DMS79 (cell line): ENCODE measurements at regions not wholly inside any gene's neighbourhood (a gene's known extent, or its start where the extent isn't known, plus 50 kb on each side); places are given as distances from the start of the nearest gene placed in this dataset.
A peak's percentile ranks its signal among the peaks of the same experiment; 100 is the strongest.

Experiments
- DNase-seq: peaks from one replicate; lab custom pipeline; 2025; lab: John Stamatoyannopoulos, UW

DNA sequence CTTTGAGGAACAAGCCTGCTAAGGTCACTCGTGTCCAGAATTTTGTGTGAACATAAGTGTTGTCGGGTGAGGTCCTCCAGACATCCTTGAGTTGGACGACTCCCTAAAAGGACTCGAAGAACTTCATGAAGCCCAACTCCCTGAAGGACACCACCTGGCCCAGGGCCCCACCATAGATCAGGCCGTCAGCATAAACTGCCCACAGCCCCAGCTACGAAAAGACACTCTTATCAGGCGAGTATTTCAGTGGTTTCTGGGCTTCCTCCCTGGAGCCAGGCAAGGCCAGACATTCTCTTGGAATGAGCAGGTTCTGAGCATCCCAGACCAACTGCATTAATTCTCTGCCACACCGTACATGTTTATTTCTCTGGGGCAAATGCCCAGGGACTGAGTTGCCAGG lies 170.1 kb downstream of the IGLL1 start:
- DNase-seq, result no peak

DNA sequence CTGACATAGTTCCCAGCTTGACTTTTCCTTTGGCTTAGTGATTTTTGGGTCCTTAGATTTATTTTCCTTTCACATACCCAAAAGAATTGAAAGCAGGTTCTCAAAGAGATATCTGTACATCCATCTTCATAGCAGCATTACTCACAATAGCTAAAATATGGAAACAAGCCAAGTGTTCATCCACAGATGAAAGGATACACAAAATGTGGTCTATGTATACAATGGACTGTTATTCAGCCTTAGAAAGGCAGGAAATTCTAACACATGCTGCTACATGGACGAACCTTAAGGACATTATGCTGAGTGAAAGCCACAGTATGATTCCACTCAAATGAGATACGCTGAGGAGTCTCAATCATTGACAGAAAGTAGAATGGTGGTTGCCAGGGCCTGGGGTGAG lies 171.8 kb downstream of the IGLL1 start:
- no peak for DNase-seq

DNA sequence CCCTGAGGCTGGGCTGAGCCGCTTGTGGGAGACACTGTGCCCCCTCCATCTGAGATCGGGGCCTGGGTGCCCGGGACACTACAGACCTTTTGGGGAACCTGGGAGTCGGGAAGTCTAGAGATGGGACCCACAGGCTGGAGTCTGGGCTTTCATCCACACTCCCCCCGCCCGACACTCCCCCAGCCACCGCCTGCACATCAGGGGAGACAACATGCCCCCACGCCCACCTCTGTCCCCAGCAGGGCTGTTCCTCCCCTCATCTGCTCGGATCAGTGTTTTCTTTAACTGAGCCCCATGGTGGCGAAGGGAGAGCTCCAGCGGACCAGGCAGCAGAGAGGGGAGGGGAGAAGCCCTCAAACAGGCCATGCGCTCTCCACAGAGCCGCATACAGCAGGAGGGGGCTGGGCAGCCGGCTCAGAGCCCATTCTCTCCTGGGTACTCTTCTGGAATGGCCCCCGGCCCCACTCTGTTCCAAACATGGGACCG lies 174.7 kb downstream of the IGLL1 start:
- DNase-seq, result no peak

DNA sequence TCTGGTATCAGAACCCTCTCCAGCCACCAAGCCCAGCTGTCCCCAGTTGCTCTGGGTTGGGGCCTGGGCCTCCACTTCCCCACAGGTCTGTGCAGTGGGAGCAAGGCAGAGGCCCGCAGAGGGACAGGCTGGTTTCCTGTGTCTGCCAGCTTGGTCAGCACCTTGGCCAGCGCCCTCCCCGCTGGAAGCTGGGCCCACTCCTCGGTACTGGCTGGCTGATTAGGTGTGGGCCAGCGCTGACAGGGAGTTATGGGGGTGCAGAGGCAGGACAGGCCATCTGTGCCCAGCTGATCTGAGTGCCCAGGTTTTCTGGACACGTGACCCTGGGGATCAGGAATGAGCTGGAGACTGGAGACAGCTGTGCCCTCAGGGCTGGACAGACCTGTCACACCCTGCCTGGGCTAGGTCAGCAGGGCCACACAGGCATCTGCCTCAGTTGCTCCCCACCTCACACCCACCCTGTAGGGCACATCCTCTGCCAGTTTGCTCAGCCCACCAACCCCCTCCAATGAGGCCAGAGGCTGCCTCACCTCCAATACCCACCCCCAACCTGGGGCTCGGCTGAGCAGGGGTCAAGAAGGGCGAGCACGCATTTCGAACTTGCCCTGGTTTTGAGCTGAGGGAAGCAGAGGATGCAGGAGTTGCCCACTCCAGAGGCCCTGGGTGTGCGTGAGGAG lies 175.3 kb downstream of the IGLL1 start:
- no peak for DNase-seq

DNA sequence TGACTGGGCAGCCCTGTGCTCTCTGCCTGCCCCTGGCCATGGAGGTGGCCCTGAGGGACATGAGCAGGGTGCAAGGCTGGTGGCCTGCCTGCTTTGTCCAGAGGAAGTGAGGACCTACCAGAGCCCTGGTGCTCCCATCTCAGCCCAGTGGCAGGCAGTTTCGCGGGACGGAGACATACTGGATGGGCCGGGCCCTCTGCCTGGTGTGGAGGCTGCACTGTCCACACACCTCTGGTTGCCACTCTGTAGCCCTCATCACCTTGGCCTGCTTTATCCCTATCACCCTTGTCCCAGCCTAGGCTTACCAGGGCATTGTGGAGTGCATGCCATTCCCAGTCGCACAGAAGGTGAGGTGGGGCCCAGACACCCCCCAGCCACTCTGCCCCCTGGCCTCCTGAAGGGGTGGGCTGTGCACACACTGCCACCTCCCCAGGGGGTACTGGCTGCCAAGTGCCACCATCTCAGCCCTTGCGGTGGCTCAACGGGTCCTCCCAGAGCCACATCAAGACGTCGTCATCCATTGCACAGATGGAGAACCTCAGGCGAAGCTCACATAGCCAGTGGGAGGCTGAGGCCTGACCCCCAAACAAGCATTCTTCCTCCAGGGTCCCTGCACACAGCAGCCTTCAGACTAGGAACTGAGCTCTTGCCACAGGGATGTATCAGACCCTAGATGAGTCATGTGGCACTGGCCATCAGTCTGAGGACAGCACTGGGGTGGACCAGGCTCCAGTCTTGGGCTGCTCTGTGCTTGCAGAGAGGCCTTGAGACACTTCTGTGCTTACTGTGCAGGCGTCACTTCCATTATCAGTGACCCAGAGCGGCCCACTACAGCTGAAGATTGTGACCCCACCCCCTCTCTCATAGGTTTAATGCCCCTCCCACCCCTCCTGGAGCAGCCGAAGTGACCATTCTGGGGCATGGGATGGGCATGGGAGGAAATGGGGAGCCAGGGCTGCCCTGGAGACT lies 176.1 kb downstream of the IGLL1 start:
- DNase-seq, result no peak

DNA sequence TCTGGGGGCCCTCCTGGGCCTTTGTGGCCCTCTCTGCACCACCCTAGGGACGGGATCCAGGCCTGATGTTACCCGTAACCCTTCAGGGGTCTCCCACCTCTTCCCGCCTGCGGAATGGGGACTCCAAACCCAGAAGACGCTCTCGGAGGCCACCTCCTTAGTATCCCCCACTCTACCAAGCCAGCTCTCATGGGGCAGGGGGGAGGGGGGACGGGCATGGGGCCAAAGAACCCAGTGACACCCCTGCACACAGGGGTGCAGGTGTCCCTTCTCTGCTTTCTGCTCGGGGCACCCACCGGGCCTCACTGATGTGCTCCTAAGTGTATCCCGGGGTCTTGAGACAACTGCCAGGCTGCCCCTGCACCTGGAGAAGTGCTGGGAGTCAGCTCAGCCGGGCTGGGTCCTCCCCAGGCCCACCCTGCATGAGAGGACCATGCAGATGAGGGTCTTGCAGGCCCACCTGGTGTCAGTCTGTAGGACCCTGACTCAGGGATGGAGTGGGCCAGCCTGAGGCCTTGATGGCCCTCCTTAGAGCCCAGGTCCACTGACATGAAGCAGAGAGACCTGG lies 176.9 kb downstream of the IGLL1 start:
- no peak for DNase-seq

DNA sequence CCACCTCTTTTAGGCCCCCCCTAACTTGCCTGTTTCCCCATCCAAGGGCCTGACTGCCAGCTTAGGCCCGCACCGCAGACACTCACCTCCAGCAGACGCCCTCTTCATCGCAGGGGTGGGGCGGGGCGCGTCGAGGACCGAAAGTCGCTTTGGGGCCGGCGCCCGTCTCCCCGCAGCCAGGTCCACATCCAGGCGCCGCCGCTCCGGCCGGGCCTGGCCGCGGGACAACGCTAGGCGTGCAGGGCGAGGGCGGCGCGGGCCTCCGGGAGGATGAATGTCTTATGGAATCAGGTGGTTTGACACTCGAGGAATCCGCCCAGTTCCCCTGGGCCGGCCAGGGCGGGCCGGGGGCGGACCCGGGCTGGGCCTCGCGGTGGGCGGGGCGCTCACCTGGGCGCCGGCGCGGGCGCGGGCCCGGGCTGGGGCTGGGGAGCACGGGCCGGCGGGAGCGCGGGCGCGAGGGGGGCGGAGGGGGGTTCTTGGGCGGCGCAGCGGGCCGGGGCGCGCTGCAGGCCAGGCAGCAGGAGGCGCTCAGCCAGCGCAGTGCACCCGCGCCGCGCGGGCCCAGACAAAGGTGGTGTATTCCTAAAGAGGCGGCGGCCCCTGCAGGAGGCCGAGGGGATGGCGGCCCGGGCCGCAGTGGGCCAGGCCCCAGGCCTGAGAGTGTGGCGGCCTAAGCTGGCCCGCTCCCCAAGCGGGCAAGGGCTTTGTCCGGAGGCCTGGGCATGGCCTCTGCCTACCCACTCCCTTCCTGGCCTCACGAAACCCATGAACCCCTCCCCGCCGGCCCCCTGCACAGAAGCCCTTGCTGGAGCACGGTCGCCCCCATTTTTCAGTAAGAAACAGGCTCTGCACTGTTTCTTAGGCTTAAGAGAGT lies 177.6 kb downstream of the IGLL1 start:
- peak; percentile 53 for DNase-seq

DNA sequence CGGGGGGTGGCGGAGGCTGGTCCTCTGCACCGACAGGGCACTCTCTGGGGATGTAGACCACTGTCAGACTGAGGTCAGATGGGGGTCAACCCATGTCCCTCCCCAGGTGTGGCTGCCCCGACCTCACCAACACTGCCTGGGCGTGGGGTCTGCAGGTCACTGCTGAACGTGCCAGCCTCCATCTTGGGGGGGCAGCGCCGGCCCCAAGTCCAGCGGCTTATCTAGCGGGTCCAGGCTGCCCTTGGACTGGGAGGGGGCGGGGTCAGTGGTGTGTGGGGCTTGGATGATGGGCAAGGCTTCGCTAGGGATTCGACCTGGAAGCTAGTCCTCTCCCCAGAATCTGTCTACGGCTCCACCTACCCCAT lies 178.2 kb downstream of the IGLL1 start:
- no peak for DNase-seq

DNA sequence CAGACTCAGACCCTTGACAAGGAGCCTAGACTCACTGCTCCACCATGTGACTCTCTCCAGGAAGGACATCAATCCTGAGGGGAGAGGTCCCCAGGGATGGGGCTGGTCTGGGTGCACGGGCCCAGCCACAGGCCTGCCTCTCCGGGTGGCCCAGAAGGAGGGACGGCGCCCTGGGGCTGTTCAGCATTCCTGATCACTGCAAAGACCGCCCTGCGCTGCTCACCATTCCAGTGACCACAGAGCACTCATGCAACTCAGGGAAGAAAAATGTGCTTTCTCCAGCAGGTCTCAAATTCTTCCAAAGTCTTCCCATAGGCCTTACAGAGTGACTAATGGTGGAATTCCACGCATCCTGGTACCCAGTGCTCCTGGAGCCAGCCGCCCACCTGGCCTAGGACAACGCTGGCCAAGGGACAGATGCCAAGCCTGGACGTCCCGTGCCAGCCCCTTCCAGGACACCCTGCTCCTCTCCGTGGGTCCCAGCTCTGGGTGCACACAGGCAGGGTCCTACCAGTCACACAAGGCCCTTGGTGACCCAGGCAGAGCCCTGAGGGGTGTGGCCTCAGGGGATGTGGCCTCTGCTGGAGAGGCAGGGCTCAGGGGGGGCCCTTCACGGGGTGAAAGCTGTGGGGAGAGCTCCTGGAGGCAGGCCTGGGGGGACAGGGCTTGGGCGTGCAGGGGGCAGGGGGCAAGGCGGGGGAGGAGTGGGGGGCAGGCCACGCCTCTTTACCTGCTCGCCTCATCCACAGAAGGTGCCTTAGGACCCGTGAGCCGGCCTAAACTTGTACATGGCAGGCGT lies 178.8 kb downstream of the IGLL1 start:
- DNase-seq, result no peak

DNA sequence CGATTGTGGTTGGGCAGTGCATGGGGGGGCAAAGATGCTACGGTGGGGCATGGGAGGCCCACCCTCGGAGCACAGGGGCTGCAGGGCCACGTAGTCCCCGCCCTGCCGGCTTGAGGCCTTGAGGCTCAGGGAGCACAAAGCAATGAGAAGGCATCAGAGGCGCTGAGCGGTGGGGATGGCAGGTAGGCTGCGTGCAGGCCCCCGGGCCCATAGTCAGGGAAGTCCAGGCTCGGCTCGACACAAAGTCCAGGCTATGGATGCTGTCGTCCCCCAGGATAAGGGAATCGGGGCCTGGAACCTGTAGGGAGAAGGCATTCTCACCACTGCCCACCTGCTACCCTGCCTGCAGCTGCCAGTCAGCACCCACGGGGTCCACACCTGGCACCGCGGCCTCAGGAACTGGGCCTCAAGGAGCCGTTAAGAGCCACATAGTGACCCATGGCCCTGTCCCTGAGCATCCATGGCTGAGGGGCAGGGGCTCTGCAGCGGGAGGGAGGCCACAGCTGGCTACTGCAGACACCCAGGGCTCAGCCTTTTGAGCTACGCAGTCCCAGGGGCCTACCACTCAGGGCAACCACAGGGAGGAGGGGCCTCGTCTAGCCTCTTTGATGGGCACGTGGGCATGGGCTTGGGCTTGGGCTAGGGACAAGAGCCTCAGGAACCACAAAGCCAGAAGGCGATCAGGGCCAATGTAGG lies 179.7 kb downstream of the IGLL1 start:
- DNase-seq, result no peak

DNA sequence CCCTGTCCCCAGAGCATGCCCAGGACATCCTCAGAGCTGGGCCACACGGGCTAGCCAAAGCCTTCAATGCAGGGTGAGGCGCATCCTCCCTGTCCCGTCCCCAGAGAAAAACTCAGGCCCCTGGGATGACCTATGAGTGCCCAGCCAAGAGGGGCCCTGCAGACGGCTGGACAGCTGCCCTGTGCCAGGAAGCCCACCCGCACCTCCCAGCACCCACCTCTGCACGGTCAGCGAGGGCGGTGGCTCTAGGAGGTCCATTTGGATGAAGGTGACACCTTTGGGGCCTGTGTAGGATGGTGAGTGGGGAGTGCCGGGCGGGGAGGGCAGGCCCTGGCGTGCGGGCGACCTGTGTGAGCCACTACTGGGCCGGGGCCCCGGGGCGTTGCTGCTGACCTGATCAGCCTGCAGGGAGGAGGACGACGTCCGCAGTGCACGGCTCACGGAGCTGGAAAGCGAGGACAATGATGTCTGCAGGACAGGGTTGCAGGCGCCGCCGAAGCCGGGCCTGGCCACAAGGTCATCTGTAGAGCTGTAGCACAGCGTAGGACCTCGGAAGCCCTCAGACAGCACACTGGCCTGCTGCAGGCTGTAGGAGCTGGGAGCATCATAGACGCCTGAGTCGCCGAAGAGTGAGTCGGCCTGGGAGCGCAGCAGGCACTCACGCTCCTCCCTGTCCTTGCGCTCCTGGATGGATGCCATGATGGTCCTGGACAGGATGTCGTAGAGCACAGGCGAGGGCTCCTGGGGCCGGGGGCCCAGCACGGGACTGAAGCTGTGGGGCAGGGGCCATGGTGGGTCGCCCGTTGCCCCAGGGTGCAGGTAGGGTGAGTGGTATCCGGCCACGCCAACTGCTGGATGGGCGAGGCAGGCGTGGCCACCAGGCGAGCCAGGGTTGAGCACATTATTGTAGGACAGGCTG lies 180.5 kb downstream of the IGLL1 start:
- no peak for DNase-seq

DNA sequence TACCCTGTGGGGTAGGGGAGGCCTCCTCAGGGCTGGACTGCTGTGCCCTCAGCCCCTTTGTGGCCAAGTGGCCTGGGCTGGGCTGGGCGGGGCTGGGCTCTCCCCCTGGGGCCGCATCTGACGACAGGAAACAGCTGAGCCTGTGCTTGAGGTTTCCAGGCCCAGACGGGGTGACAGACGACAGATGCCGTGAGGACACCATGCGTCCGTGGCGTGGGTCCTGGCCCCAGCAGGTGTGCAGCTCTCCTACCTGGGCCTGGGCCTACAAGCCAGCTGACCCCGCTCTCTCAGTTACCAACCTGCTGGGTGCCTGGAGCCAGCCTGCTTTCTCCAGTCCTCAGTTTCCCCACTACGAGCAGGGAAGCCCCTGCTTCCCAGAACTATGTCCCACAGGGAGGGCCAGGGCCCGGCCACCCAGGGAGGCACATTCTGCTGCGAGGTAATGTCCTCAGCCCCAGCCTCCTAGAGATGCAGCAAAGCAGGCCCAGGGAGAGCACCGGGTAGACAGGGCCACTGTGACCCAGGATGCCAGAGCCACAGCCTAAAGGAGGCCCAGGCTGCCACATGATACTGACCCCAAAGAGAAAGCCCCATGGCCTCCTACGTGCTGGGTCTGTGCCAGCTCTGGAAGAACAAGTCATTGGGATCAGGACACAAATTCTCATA lies 181.3 kb downstream of the IGLL1 start:
- DNase-seq, result no peak

DNA sequence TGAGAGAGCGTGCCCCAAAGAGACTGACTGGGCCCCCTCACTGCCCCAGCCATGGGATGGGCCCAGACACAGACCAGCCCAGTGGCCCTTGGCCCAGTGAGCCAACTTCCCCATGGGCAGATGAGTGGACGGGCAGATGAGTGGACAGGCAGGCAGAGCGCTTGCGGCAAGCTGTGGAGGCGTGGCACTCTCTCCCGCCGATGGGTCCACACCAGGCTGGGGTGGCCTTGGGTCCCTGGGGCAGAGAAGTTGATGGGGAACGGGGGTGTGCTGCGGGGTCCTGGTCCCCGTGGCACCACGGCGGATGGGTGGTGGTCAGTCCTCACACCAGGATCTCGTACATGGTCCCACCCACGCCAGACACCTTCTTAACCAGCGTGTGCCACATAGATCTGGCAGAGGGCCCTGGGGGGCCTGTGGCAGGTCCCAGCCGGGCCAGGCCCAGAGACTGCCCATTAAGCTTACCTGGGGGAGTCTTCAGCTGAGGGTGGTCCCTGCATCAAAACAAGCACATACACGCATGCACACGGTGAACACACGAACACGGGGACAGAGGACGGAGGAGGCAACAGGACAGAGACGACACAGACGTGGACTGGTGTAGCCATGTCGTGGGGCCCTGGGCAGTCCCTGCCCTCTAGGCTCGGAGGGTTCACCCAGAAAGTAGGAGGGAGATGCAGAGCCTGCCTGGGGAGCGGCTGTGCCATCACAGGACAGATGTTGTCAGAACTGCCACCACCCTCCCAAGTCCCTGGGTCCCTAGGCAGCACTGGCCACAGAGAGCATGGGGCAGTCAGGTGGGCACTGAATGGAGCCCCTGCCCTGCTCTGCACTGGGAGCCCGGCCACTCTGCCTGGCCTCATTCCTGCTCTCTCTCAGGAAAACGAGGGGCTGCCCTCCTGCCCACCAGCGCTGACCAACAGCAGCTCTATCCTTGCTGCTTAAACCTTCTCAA lies 182.2 kb downstream of the IGLL1 start:
- no peak for DNase-seq

DNA sequence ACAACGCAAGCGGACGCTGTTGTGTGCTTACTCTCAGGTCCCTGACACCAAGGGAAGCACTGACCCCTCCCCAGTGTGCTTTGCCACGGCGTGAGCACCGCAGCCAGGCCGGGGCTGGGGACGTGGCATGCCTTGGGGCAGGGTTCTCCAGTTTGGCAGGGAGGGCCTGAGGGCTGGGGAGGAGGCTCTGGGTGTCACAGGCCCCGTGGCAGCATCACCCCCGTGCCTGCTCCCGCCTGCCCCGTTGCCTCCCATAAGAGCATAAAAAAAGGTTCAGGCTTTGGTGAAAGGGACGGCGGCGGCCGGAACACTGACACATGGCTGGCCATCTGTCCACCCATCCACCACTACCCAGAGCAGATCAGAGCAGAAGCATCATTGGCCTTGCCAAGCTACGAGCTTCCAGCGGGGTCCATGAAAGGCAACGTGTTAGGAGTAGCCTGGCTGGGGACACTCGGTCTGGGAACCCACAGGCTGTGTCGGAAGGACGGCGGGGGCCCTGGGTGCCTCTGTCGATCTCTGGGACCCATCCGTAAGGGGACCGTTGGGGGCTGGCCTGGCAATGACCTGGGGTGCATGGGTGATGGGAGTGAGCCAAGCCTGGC lies 183.0 kb downstream of the IGLL1 start:
- no peak for DNase-seq

DNA sequence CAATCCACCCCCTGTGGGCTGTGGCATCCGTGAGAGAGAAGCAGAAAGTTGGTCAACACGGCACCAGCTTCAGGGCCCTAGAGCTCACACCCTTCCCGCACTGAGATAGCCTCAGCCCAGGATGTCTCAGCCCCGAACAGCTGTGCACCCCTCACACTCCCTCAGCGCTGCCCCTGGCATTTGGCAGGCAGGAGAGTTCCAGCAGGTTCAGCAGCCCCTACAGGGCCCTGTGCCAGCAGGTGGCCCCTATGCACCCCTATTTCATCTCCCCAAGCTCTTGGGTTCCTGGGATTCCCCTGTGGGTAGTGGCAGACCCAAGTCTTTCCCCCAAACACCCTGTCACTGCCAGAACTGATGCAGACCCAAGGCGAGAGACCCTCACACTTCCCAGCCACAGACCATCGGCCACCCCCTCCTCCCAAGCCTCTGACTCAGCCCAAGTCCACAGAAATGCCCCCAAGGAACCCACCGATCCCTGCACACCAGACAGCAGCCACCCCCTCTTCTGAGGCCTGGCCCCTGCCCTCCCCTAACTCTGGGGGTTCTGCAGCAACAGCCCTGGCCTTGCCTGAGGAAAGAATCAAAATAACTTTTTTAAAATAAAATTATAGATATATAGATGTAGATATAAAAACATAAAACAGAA lies 183.6 kb downstream of the IGLL1 start:
- no peak for DNase-seq

DNA sequence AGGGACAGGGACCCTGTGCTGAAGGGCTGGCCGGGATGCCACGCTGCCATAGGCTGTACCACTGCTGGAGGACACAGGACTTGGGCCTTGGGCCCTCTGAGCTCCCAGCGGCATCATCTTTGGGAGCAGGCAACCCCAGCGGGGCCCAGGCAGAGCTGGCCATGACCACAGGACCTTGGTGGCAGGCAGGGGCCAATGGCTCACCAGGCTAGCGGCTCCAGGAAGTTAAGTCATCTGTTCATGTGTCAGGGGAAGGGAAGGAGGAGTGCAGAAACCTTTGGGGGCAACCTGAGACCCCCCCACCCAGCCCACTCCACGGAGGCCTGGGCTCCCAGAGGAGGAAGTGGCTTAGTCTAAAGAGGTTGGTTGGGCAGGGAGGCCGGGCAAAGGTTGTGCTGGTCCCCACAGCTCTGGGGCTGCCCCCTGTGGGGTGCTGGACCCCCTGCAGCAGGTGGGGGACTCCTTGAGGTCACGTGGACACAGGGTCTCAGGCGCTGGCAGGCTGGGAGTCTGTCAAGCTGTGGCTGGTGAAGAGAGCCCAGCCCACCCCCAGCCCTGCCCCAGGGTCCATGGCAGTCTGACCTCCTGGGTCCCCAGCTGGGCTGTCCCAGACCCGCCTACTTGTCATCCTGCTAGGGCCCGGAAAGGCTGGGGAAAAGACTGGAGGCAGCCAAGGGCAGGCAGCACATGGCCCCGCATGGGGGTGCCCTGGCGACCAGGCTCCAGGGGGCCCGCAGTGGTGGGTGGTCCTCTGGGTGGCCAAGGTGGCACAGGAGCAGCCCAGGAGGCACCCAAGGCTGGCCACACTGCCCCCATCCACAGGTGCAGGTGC lies 184.3 kb downstream of the IGLL1 start:
- DNase-seq, result no peak
